GM06990 (cell line): ENCODE measurements at regions not wholly inside any gene's neighbourhood (a gene's known extent, or its start where the extent isn't known, plus 50 kb on each side); places are given as distances from the start of the nearest gene placed in this dataset.

Experiments
- DNase-seq: peaks from one replicate; pipeline ENCODE4 v3.0.0-alpha.2; 2011; ENCODE audit not compliant: insufficient read length; ENCODE audit errors: extremely low read depth
- H3K27me3 ChIP-seq: replicated peaks from 2 replicates; pipeline ENCODE4 v1.6.0; 2011; ENCODE audit warnings: low read length; ENCODE audit not compliant: control insufficient read depth, insufficient read depth
- H3K36me3 ChIP-seq: 2 replicates; pipeline ENCODE4 v1.5.1; 2011; ENCODE audit warnings: low read length; ENCODE audit not compliant: control insufficient read depth, insufficient read depth
- H3K4me3 ChIP-seq: replicated peaks from 2 replicates; pipeline ENCODE4 v1.5.1; 2011; ENCODE audit warnings: low read depth, mild to moderate bottlenecking, control low read depth, low read length
- CTCF ChIP-seq: IDR thresholded peaks from 2 replicates; pipeline ENCODE4 v1.5.1; 2011; ENCODE audit warnings: low read length, control low read depth, mild to moderate bottlenecking, inconsistent platforms; ENCODE audit not compliant: insufficient read depth, poor library complexity, severe bottlenecking

- Histone ChIP-seq H3K27me3 (no peaks in the 10 kb centered on the region), H3K36me3 (no peaks in the 10 kb centered on the region), H3K4me3 (no peak overlapping the region)
- no peak for TF ChIP-seq CTCF
- DNase-seq: no peak
Measured at GRCh38 chr7:125467996-125468854, 538.6 kb upstream of the POT1 start.

GRCh38 chr7:125465527-125465926 is 535.9 kb upstream of the POT1 start:
- Histone ChIP-seq H3K36me3 (no peaks in the 10 kb centered on the region), H3K27me3 (no peaks in the 10 kb centered on the region), H3K4me3 (no peak overlapping the region)
- no peak for DNase-seq
- TF ChIP-seq CTCF: no peak

GRCh38 chr7:125462615-125463014 is 533.0 kb upstream of the POT1 start:
- DNase-seq: no peak
- no peaks in the 10 kb centered on the region for H3K36me3 ChIP-seq
- no peak for TF ChIP-seq CTCF
- H3K4me3 ChIP-seq: no peak overlapping the region
- no peaks in the 10 kb centered on the region for H3K27me3 ChIP-seq

GRCh38 chr7:125459038-125459437 is 529.4 kb upstream of the POT1 start:
- DNase-seq: no peak
- no peak overlapping the region for H3K4me3 ChIP-seq
- TF ChIP-seq CTCF: no peak
- H3K27me3 ChIP-seq: no peaks in the 10 kb centered on the region
- H3K36me3 ChIP-seq: no peaks in the 10 kb centered on the region

GRCh38 chr7:125450749-125451148 is 521.1 kb upstream of the POT1 start:
- no peaks in the 10 kb centered on the region for H3K36me3 ChIP-seq
- no peak for DNase-seq
- no peak overlapping the region for H3K4me3 ChIP-seq
- no peak for TF ChIP-seq CTCF
- H3K27me3 ChIP-seq: no peaks in the 10 kb centered on the region
